ENCODE measurements at regions not wholly inside any gene's neighbourhood (a gene's known extent, or its start where the extent isn't known, plus 50 kb on each side); places are given as distances from the start of the nearest gene placed in this dataset.
A peak's percentile ranks its signal among the peaks of the same experiment; 100 is the strongest.

GRCh38 chr9:88215196-88216125, 77.2 kb upstream of the SPATA31C2 start:
- no peak overlapping the region for H3K27ac ChIP-seq
- no peaks in the 10 kb centered on the region for H3K4me1 ChIP-seq
- ATAC-seq, result no peak
- TF ChIP-seq CTCF (IDR thresholded peaks at IDR 0.05), result no peak
- no peak overlapping the region for H3K4me3 ChIP-seq
- H3K9me3 ChIP-seq, result peaks cover 0 to 8% of the 10 kb centered on the region in 2 donors
- H3K27me3 ChIP-seq, result no peaks in the 10 kb centered on the region
- no peak for DNase-seq
- H3K36me3 ChIP-seq, result no peaks in the 10 kb centered on the region
- intact Hi-C loops (cut with DNase I), result no loop called here

- no peak for TF ChIP-seq CTCF (IDR thresholded peaks at IDR 0.05)
- DNase-seq (no peak), ATAC-seq (no peak)
- no peaks in the 10 kb centered on the region for H3K27me3 ChIP-seq
- H3K4me3 ChIP-seq, result no peak overlapping the region
- no peaks in the 10 kb centered on the region for H3K9me3 ChIP-seq
- intact Hi-C loops (cut with DNase I), result no loop called here
- H3K36me3 ChIP-seq, result no peaks in the 10 kb centered on the region
- H3K4me1 ChIP-seq, result no peaks in the 10 kb centered on the region
- H3K27ac ChIP-seq, result no peak overlapping the region
Measured at GRCh38 chr9:88202321-88202720, 64.0 kb upstream of the SPATA31C2 start.

- no peak for DNase-seq
- peak overlapping the region in 1 of 2 donors; percentile 24 for H3K27ac ChIP-seq
- no peaks in the 10 kb centered on the region for H3K9me3 ChIP-seq
- ATAC-seq, result peak; percentile 32
- H3K36me3 ChIP-seq, result no peaks in the 10 kb centered on the region
- H3K4me1 ChIP-seq, result no peaks in the 10 kb centered on the region
- no peak overlapping the region for H3K4me3 ChIP-seq
- no peak for TF ChIP-seq CTCF (IDR thresholded peaks at IDR 0.05)
- intact Hi-C loops (cut with DNase I), result no loop called here
- H3K27me3 ChIP-seq, result no peaks in the 10 kb centered on the region
Measured at GRCh38 chr9:88198341-88198807, 60.1 kb upstream of the SPATA31C2 start.

GRCh38 chr9:88197781-88198340, 59.6 kb upstream of the SPATA31C2 start:
- TF ChIP-seq CTCF (IDR thresholded peaks at IDR 0.05), result no peak
- H3K9me3 ChIP-seq, result no peaks in the 10 kb centered on the region
- H3K4me1 ChIP-seq, result no peaks in the 10 kb centered on the region
- H3K4me3 ChIP-seq, result no peak overlapping the region
- ATAC-seq (peak; percentile 22), DNase-seq (no peak)
- intact Hi-C loops (cut with DNase I), result no loop called here
- H3K27me3 ChIP-seq, result no peaks in the 10 kb centered on the region
- H3K36me3 ChIP-seq, result no peaks in the 10 kb centered on the region
- peak overlapping the region in 1 of 2 donors; percentile 24 for H3K27ac ChIP-seq

- Histone ChIP-seq H3K4me3 (no peak overlapping the region), H3K9me3 (no peaks in the 10 kb centered on the region), H3K36me3 (no peaks in the 10 kb centered on the region), H3K27me3 (no peaks in the 10 kb centered on the region), H3K4me1 (no peaks in the 10 kb centered on the region), H3K27ac (no peak overlapping the region)
- no peak for TF ChIP-seq CTCF (IDR thresholded peaks at IDR 0.05)
- intact Hi-C loops (cut with DNase I), result no loop called here
- DNase-seq, result peak in 1 of 4 donors; percentile 67
- peak; percentile 25 for ATAC-seq
Measured at GRCh38 chr9:88197016-88197415, 58.7 kb upstream of the SPATA31C2 start.
